Activated naive CD8-positive, alpha-beta T cell (primary cell): ENCODE measurements at regions not wholly inside any gene's neighbourhood (a gene's known extent, or its start where the extent isn't known, plus 50 kb on each side); places are given as distances from the start of the nearest gene placed in this dataset.

ENCODE experiments used
- H3K27ac Mint-ChIP-seq: one replicate; pipeline ENCODE4 v1.8.0; 2021; ENCODE audit warnings: mixed read lengths
- H3K27me3 Mint-ChIP-seq: one replicate; pipeline ENCODE4 v1.8.0; 2021; ENCODE audit warnings: mixed read lengths
- H3K36me3 Mint-ChIP-seq: one replicate; pipeline ENCODE4 v1.8.0; 2021; ENCODE audit warnings: mixed read lengths
- H3K4me1 Mint-ChIP-seq: one replicate; pipeline ENCODE4 v1.8.0; 2021; ENCODE audit warnings: low read depth, mixed read lengths
- H3K4me3 Mint-ChIP-seq: one replicate; pipeline ENCODE4 v1.8.0; 2021; ENCODE audit warnings: mild to moderate bottlenecking, mixed read lengths
- H3K9me3 Mint-ChIP-seq: one replicate; pipeline ENCODE4 v1.8.0; 2021; ENCODE audit warnings: low read depth, mixed read lengths

DNA sequence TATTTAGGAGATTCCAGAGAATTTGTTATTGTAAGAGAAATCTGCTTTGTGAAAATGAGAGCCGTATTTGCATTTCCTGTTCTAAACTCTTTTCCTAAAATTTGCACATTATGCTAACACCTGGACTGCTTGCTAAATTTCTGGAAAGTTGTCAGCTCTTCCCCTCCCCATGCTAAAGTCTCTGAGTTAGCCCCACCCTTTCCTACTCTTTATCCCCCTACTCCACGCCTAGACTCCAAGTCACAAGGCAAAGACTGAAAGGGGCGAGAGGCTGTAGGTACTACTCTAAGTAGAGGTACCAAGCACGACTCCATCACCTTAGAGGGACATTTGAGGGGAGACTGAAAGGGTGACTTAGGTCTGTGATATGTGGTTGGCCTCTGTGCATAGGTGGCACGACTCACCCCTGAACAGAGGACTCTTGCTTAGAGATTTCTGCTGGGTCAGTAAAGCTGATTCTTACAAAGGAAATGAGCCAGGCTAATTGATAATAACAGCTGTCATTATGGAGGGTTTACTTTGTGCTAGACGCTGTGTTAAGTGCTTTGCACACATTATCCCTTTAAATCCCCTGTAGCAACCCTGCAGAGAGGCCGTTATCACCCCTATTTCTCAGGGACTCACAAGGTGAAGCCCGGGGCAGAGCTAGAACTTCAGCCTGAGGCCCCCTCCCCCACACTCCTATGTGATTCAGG lies 373.5 kb downstream of the EN1 start:
- Mint-ChIP-seq H3K4me3 (no peak overlapping the region), H3K27ac (no peak overlapping the region), H3K9me3 (no peaks in the 10 kb centered on the region), H3K27me3 (peaks cover 6% of the 10 kb centered on the region), H3K4me1 (no peaks in the 10 kb centered on the region), H3K36me3 (no peaks in the 10 kb centered on the region)

DNA sequence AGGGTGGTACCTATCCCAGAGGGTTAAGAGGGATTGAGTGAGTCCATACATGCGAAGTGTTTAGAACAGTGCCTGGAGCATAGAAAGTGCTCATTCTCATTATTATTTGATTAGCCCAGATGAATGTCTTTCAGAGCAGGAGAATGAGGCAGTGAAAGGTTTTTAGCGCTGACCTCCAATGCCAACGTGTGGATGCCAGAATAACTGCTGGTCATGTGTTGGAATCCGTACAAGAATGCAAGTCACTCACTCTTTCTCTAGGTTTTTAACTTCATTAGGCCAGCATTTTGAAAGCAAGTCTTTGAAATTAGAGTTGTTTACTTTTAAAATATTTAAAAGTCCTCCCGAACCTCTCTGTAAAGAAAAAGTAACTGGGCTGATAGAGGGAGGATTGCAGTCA lies 374.2 kb downstream of the EN1 start:
- Mint-ChIP-seq H3K36me3 (no peaks in the 10 kb centered on the region), H3K9me3 (no peaks in the 10 kb centered on the region), H3K4me3 (no peak overlapping the region), H3K4me1 (no peaks in the 10 kb centered on the region), H3K27me3 (peaks cover 8% of the 10 kb centered on the region), H3K27ac (no peak overlapping the region)

DNA sequence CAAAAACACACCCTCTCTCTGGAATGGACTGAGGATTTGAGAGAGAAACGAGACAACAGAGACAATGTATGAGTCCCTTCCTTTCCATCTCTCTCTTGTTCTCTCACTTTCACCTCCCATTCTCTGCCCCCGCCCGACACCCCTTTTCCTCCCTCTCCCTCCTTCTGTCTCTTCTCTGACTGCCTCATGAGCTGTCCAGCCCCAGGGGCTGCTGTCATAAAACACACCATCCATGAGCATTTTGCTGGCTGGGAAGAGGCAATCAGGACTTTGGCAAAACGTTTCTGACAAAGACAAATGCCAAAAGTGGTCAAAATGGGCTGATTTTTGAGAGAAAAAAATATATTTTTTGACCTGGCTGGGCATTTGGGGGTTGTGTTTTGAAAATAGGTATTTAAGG lies 377.2 kb downstream of the EN1 start:
- Mint-ChIP-seq H3K9me3 (no peaks in the 10 kb centered on the region), H3K4me3 (no peak overlapping the region), H3K36me3 (no peaks in the 10 kb centered on the region), H3K4me1 (no peaks in the 10 kb centered on the region), H3K27ac (no peak overlapping the region), H3K27me3 (peaks cover 6% of the 10 kb centered on the region)

DNA sequence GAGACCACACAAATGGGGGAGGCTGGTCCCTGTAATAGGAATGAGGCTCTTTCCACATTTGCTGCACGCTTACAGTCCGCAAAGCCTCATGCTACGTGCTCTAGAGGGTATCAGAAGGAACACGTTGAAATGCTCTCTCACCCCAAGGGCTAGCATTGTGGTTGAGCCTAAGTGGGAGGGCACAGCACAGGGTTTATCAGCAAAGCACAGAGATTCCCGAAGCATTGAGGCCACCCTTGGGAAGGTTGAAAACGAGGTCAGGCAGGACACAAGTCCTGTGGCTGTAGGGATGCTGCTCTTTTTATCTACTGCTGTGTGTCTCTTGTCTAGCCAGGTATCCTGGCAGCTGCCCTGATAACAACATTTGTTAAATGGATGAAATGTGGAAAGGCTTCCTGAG lies 378.3 kb downstream of the EN1 start:
- H3K4me3 Mint-ChIP-seq, result no peak overlapping the region
- H3K36me3 Mint-ChIP-seq, result no peaks in the 10 kb centered on the region
- no peak overlapping the region for H3K27ac Mint-ChIP-seq
- peaks cover 6% of the 10 kb centered on the region for H3K27me3 Mint-ChIP-seq
- no peaks in the 10 kb centered on the region for H3K9me3 Mint-ChIP-seq
- no peaks in the 10 kb centered on the region for H3K4me1 Mint-ChIP-seq

DNA sequence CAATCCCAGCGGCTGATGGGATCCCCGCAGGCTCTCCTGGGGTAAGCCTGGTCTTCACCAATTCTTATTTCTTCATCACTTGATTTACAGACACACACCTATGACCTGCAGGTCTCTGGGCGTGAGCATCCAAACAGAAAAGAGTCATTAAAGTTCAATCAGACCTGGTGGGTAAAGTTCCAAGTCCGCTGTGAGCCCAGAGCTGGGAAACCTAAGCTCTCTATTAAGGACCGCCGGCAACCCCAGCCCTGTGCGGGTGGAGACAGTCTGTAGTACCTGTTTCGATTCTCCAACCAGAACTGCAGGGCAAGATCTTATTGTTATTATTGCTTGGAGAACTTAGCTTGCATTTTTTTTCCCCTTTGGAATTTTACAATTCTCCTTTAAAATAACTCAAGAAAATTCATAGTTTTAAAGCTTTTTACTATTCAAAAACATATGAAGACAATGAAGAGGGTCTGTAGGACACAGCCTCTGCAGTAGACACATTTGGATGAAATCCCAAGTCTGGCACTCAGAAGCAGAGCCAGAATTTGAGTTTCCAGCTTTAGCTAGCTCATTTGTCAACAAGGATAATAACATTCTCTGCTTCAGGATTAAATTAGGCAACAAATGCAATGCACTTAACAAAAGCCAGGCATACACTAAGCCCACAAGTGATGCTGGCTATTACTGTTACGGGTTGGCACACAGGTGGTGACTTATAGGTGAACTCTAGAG lies 376.4 kb downstream of the INSIG2 start:
- Mint-ChIP-seq H3K4me1 (no peaks in the 10 kb centered on the region), H3K4me3 (no peak overlapping the region), H3K36me3 (no peaks in the 10 kb centered on the region), H3K27ac (no peak overlapping the region), H3K27me3 (peaks cover 9% of the 10 kb centered on the region), H3K9me3 (no peaks in the 10 kb centered on the region)

DNA sequence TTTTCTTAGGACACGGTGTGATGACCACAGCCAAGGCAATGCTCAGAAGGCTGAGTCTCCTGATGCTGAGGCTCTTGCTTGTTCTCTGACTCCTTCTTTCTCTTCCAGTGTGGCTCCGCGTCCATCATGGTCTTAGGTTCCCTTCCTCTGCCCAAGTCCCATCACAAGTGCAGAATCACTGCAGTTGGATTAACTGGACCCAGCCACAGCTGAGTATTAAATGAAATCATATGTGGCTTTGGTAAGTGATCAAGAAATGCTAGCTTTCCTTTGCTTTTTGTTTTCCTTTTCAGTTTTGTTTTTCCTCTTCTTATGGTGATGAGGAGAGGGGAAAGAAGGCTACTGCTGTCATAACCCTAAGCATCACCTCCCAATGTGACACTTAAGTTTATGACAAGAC lies 375.8 kb downstream of the INSIG2 start:
- no peaks in the 10 kb centered on the region for H3K4me1 Mint-ChIP-seq
- H3K4me3 Mint-ChIP-seq, result no peak overlapping the region
- peaks cover 7% of the 10 kb centered on the region for H3K27me3 Mint-ChIP-seq
- no peak overlapping the region for H3K27ac Mint-ChIP-seq
- H3K9me3 Mint-ChIP-seq, result no peaks in the 10 kb centered on the region
- H3K36me3 Mint-ChIP-seq, result no peaks in the 10 kb centered on the region

DNA sequence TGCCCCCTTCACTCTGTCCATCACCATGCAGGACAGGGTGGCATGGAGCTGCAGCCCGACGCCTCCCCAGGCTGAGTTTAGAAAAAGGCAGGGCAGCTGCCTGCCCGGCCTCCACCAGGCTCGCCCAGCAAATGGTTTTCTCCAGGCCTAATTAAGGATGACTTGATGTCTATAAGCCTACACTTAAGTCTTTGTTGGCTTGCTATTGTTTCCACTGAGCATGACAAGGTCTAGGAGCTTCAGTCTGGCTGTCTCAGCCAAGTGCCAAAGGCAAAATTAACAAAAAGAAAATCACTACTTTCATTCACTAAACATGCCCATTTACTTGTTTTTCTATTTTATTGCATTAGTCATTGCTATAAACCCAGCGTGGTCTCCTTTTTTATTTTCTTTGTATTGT lies 372.2 kb downstream of the INSIG2 start:
- H3K27me3 Mint-ChIP-seq, result peaks cover 25% of the 10 kb centered on the region
- H3K4me1 Mint-ChIP-seq, result no peaks in the 10 kb centered on the region
- no peaks in the 10 kb centered on the region for H3K36me3 Mint-ChIP-seq
- H3K9me3 Mint-ChIP-seq, result no peaks in the 10 kb centered on the region
- no peak overlapping the region for H3K4me3 Mint-ChIP-seq
- no peak overlapping the region for H3K27ac Mint-ChIP-seq

DNA sequence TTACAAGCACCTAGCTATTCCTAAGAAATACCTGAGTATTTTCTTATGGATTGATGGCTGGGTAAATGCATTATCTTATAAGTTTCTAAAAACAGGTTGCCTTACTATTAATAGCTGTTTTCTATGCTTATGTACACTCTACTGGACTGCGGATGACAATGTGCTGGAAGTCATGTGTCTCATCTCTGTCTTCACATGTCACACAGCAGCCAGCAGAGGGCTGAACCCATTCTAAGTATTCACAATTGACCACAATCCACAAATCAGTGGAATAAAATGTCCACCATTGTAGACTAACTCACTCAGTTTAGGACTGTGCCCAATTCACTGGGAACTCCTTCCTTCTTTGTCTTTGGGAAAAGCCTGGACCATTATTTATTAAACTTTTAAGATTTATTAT lies 371.2 kb downstream of the INSIG2 start:
- Mint-ChIP-seq H3K4me3 (no peak overlapping the region), H3K9me3 (no peaks in the 10 kb centered on the region), H3K27ac (no peak overlapping the region), H3K4me1 (no peaks in the 10 kb centered on the region), H3K27me3 (peaks cover 26% of the 10 kb centered on the region), H3K36me3 (no peaks in the 10 kb centered on the region)

DNA sequence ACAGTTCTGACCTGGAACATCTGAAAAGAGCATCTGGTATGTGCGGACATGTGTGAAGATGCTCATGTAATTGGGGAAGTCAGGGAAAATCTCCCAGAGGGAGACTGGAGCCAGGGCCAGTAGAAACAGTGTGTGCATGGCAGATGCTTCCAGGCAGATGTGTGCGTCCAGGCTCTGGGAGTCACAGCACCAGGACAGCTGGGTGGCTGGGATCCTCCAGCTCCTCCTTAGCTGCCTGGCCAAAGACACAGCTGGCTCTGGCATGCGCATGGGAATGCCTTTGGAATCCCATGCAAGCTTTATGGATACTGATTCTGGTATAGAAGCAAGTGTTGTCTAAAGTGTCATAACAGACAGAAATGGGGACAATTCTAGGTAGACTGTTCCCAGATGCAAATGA lies 369.7 kb downstream of the INSIG2 start:
- no peaks in the 10 kb centered on the region for H3K9me3 Mint-ChIP-seq
- no peak overlapping the region for H3K27ac Mint-ChIP-seq
- peaks cover 27% of the 10 kb centered on the region for H3K27me3 Mint-ChIP-seq
- H3K4me1 Mint-ChIP-seq, result no peaks in the 10 kb centered on the region
- H3K36me3 Mint-ChIP-seq, result no peaks in the 10 kb centered on the region
- H3K4me3 Mint-ChIP-seq, result no peak overlapping the region

DNA sequence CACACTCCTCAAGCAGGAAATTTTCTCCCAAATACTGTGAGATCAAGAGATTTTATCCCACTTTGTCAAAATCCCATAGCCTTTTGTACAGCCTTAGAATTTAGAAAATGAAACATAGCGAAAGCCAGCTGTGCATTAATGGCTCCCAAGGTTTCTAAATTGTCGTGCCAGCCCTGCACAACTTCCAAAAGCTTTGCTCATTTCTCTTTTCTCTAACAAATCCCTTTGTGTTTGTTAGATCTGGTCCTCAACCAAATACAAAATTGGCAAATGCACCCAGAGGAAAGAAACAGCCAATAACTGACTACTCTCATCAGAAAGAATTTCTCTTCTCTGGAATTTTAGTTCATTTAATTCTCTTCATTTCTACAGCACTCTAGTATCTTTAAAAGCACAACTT lies 361.1 kb downstream of the INSIG2 start:
- H3K27me3 Mint-ChIP-seq, result peaks cover 6% of the 10 kb centered on the region
- no peaks in the 10 kb centered on the region for H3K9me3 Mint-ChIP-seq
- H3K27ac Mint-ChIP-seq, result no peak overlapping the region
- H3K4me3 Mint-ChIP-seq, result no peak overlapping the region
- no peaks in the 10 kb centered on the region for H3K4me1 Mint-ChIP-seq
- no peaks in the 10 kb centered on the region for H3K36me3 Mint-ChIP-seq

DNA sequence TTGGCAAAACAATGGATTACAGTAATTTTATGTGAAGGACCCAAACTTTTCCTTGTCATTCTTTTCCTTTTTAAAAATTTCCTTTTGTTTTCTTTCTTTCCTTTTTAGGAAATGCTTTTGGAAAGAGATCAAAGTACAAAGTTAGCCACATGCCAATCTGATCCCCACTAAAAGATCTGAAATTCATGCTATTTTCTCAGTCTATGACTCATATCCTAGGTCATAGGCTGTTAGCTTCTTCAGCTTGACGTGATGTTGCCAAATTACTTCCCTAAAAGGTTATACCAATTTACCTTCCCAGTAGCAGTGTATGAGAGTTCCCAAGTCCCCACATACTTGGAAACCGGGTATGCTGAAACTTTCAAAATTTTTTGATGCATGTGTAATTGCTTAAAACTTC lies 355.3 kb downstream of the INSIG2 start:
- no peaks in the 10 kb centered on the region for H3K4me1 Mint-ChIP-seq
- no peaks in the 10 kb centered on the region for H3K9me3 Mint-ChIP-seq
- no peaks in the 10 kb centered on the region for H3K36me3 Mint-ChIP-seq
- H3K27ac Mint-ChIP-seq, result no peak overlapping the region
- H3K4me3 Mint-ChIP-seq, result no peak overlapping the region
- H3K27me3 Mint-ChIP-seq, result peaks cover 1% of the 10 kb centered on the region

DNA sequence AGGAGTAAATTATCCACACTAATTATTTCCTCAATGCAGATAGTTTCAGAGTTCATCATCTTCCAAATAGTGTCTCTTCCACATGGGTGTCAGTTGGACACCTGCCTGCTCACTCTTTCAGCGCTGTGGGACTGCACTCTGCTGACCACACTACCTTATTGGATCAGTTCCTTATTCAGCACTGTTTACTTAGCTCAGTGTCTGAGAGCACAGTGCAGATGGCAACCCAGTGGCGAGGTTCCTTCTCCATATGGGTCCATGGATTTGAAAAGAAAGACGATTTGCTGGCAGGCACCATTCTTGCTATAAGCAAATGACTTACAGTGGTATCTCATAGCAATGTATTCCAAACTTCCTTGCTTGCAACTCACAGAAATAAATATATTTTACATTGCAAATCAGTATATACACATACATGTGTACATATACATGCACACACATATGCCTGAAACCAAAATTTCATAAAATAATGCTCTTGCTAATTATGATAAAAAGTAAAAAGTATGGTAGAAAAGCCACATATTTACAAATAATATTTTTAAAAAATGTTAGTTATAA lies 354.8 kb downstream of the INSIG2 start:
- H3K27me3 Mint-ChIP-seq, result no peaks in the 10 kb centered on the region
- H3K4me1 Mint-ChIP-seq, result no peaks in the 10 kb centered on the region
- H3K36me3 Mint-ChIP-seq, result no peaks in the 10 kb centered on the region
- no peaks in the 10 kb centered on the region for H3K9me3 Mint-ChIP-seq
- H3K4me3 Mint-ChIP-seq, result no peak overlapping the region
- no peak overlapping the region for H3K27ac Mint-ChIP-seq

DNA sequence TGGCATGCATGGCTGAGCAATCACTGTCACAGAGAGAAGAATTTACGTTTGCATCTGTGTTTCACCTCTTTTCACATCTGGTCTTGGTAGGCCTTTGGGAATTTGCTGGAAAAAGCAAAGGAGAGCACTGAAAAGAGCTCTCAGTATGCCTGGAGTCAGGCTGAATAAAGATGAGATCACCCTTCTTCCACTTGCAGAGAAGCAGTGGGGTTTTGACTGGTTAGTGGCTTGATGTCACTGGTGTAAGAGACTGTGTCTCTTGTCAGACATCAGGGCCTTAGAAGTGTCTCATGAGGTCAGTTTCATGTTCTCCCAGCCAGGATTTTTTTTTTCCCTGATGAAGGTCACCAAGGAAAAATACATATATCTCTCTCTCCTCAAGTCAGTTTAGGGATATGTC lies 353.8 kb downstream of the INSIG2 start:
- no peaks in the 10 kb centered on the region for H3K27me3 Mint-ChIP-seq

DNA sequence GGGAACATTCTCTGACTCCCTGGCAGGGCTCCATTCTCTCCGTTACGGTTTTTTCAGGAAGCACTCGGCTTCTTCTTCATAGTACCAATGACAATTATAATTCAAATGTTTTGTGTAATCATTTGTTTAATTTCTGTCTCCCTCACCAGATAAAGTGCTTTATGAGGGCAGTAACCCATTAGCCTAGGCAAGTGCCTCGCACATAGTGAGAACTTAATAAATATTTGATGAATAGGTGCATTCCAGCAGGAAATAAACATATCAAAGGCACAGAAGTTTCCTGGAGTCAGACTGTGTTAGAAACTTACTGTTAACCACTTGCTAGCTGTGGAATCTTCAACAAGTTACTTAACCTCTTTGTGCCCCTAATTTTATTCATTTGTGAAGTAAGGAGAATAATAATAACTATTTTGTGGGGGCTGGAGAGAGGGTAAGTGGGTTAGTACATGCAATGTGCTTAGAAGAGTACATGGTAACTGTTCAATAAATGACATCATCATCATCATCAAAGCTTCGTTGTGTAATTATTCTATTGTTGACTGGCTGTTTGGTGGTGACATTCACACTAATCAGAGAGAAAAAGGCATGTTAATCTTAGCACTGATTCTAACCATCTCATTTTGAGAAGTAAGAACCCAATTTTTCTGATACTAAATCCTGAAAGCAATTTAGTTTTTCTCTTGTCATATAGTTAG lies 352.3 kb downstream of the INSIG2 start:
- H3K27me3 Mint-ChIP-seq, result peaks cover 1% of the 10 kb centered on the region
- no peaks in the 10 kb centered on the region for H3K36me3 Mint-ChIP-seq
- no peaks in the 10 kb centered on the region for H3K4me1 Mint-ChIP-seq
- no peaks in the 10 kb centered on the region for H3K9me3 Mint-ChIP-seq
- no peak overlapping the region for H3K4me3 Mint-ChIP-seq
- H3K27ac Mint-ChIP-seq, result no peak overlapping the region

More for the DNA sequence above, 353.8 kb downstream of the INSIG2 start:
- Mint-ChIP-seq H3K9me3 (no peaks in the 10 kb centered on the region), H3K4me1 (no peaks in the 10 kb centered on the region), H3K27ac (no peak overlapping the region), H3K36me3 (no peaks in the 10 kb centered on the region), H3K4me3 (no peak overlapping the region)

DNA sequence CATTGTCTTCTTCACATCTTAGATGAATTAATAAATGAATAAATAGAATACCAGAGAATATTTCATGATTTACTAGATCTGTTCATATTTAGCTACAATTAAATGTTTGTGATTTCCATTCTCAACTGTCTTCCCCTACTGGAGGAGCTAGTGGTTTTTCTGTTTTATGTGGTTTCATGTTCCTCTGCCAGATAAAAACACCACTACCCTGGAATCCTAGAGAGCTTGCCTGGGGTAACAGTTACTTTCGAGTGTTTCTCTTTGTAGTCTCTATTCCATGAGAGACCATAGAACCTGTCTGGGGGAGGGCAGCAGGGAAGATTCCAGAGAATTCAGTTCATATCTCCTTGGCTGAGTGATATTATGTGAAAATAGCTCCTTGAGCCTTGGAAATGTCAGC lies 349.2 kb downstream of the INSIG2 start:
- peaks cover 6% of the 10 kb centered on the region for H3K27me3 Mint-ChIP-seq
- no peaks in the 10 kb centered on the region for H3K4me1 Mint-ChIP-seq
- no peak overlapping the region for H3K27ac Mint-ChIP-seq
- H3K9me3 Mint-ChIP-seq, result no peaks in the 10 kb centered on the region
- H3K4me3 Mint-ChIP-seq, result no peak overlapping the region
- H3K36me3 Mint-ChIP-seq, result no peaks in the 10 kb centered on the region
